Suprapubic skin (tissue), 4 donors: ENCODE measurements at regions not wholly inside any gene's neighbourhood (a gene's known extent, or its start where the extent isn't known, plus 50 kb on each side); places are given as distances from the start of the nearest gene placed in this dataset.

ENCODE experiments used
- DNase-seq, 2 donors: peaks; one replicate each; pipeline ENCODE4 v3.0.0-alpha.2; 2019; ENCODE audit warnings: low spot score in 2 of 2
- H3K27ac ChIP-seq: fragments of 200-600 bp; sonication (generic); one replicate; pipeline ENCODE4 v1.5.1; 2019
- H3K27me3 ChIP-seq: fragments of 200-600 bp; sonication (generic); one replicate; pipeline ENCODE4 v1.5.1; 2019
- H3K36me3 ChIP-seq: fragments of 200-600 bp; sonication (generic); one replicate; pipeline ENCODE4 v1.5.1; 2019
- H3K4me1 ChIP-seq: fragments of 200-600 bp; sonication (generic); one replicate; pipeline ENCODE4 v1.5.1; 2019
- H3K4me3 ChIP-seq: fragments of 200-600 bp; sonication (generic); one replicate; pipeline ENCODE4 v1.5.1; 2019; ENCODE audit warnings: mild to moderate bottlenecking
- H3K9me3 ChIP-seq: fragments of 200-600 bp; sonication (generic); one replicate; pipeline ENCODE4 v1.5.1; 2019
- EP300 ChIP-seq: sonication (generic); formaldehyde crosslinking; IDR thresholded peaks from one replicate; pipeline ENCODE4 v1.6.1; 2017; ENCODE audit warnings: antibody characterized with exemption
- POLR2A ChIP-seq, 2 donors: fragments of 450-650 bp; IDR thresholded peaks; one replicate each; pipeline ENCODE4 v1.6.1; 2017; ENCODE audit warnings: antibody characterized with exemption in 2 of 2, mild to moderate bottlenecking in 2 of 2, moderate library complexity in 2 of 2
- POLR2AphosphoS5 ChIP-seq, 3 donors: sonication (generic); formaldehyde crosslinking; IDR thresholded peaks; one replicate each; pipeline ENCODE4 v1.6.1; 2017; ENCODE audit warnings: antibody characterized with exemption in 3 of 3
- WGBS: methylation state at CpG from one replicate; pipeline ENCODE4 v1.1.5; 2018; 5-methylcytosine and 5-hydroxymethylcytosine counted together
- TF ChIP-seq, protein P1 (sequence below), 2 donors: fragments of 200-600 bp in 1 of 2; fragments of 450-650 bp in 1 of 2; sonication (generic) in 1 of 2; IDR thresholded peaks; one replicate each; pipeline ENCODE4 v1.5.1; 2016 to 2019; ENCODE audit warnings: antibody characterized with exemption in 2 of 2, mild to moderate bottlenecking in 1 of 2, moderate library complexity in 1 of 2

GRCh38 chr16:47888734-47889133, 267.1 kb downstream of the ABCC12 start:
- no peaks in the 10 kb centered on the region for H3K9me3 ChIP-seq
- WGBS = 52% methylated on average over 6 of the region's 6 CpGs
- DNase-seq = no peak
- H3K27me3 ChIP-seq = peaks cover 7% of the 10 kb centered on the region
- H3K27ac ChIP-seq = no peak overlapping the region
- H3K36me3 ChIP-seq = no peaks in the 10 kb centered on the region
- no peak overlapping the region for H3K4me3 ChIP-seq
- TF ChIP-seq POLR2AphosphoS5 (IDR thresholded peaks at IDR 0.05) (no peak), EP300 (no peak), POLR2A (IDR thresholded peaks at IDR 0.05) (no peak)
- TF ChIP-seq, protein P1, sequence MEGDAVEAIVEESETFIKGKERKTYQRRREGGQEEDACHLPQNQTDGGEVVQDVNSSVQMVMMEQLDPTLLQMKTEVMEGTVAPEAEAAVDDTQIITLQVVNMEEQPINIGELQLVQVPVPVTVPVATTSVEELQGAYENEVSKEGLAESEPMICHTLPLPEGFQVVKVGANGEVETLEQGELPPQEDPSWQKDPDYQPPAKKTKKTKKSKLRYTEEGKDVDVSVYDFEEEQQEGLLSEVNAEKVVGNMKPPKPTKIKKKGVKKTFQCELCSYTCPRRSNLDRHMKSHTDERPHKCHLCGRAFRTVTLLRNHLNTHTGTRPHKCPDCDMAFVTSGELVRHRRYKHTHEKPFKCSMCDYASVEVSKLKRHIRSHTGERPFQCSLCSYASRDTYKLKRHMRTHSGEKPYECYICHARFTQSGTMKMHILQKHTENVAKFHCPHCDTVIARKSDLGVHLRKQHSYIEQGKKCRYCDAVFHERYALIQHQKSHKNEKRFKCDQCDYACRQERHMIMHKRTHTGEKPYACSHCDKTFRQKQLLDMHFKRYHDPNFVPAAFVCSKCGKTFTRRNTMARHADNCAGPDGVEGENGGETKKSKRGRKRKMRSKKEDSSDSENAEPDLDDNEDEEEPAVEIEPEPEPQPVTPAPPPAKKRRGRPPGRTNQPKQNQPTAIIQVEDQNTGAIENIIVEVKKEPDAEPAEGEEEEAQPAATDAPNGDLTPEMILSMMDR (IDR thresholded peaks at IDR 0.05) = no peak
- no peaks in the 10 kb centered on the region for H3K4me1 ChIP-seq

- Histone ChIP-seq H3K4me1 (no peaks in the 10 kb centered on the region), H3K27me3 (peaks cover 7% of the 10 kb centered on the region), H3K9me3 (no peaks in the 10 kb centered on the region), H3K4me3 (no peak overlapping the region), H3K36me3 (no peaks in the 10 kb centered on the region), H3K27ac (no peak overlapping the region)
- DNase-seq = no peak
- TF ChIP-seq EP300 = no peak
- TF ChIP-seq POLR2AphosphoS5 (IDR thresholded peaks at IDR 0.05) = no peak
- TF ChIP-seq, protein P1 (IDR thresholded peaks at IDR 0.05) = no peak
- no peak for TF ChIP-seq POLR2A (IDR thresholded peaks at IDR 0.05)
- 17% methylated on average over 3 of the region's 3 CpGs for WGBS
Measured at GRCh38 chr16:47888142-47888541, 267.7 kb downstream of the ABCC12 start.

- Histone ChIP-seq H3K27ac (no peak overlapping the region), H3K27me3 (peaks cover 7% of the 10 kb centered on the region), H3K4me1 (no peaks in the 10 kb centered on the region), H3K4me3 (no peak overlapping the region), H3K36me3 (no peaks in the 10 kb centered on the region), H3K9me3 (no peaks in the 10 kb centered on the region)
- DNase-seq = no peak
- no peak for TF ChIP-seq EP300
- no peak for TF ChIP-seq POLR2AphosphoS5 (IDR thresholded peaks at IDR 0.05)
- no peak for TF ChIP-seq POLR2A (IDR thresholded peaks at IDR 0.05)
- TF ChIP-seq, protein P1 (IDR thresholded peaks at IDR 0.05) = no peak
- WGBS = 25% methylated on average over 5 of the region's 5 CpGs
Measured at GRCh38 chr16:47887496-47887895, 268.3 kb downstream of the ABCC12 start.

DNA sequence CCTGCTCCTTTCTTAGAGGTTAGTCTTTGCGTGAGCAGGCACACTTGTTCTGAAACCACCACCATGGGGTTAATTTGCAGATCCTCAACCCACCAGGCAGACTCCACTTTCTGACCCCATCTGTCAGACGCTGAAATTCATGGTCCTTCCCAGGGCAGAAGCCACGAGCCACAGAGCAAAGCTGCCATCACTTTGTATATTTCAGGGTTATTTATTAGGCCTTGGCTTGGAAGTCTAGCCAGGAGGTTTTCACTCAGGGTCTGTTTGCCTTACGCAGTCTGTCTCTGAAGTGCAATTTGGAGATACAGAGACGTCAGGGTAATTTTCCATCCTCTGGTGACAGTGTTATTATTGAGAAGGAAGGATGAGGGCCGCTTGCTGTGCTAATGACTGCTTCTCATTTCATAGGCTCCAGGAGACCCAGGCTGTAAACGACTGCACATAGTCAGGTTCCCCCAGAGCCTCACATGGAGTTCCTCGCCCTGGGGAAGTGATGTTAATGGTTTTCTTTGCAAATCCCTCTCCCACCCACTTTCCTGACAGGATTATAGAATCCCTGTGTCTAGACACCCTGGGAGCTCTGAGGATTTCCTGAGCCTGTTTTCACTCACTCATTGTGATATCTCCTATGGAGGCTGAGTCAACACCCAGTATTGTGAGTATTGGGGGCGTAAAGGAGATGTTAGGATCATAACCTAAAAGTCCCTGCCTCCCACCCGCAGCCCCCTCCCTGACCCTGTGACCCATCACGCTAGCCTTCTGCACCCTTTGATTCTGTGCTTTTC, 269.0 kb downstream of the ABCC12 start:
- H3K27ac ChIP-seq = no peak overlapping the region
- no peaks in the 10 kb centered on the region for H3K9me3 ChIP-seq
- H3K36me3 ChIP-seq = no peaks in the 10 kb centered on the region
- 38% methylated on average over 10 of the region's 11 CpGs for whole genome bisulfite sequencing
- H3K4me1 ChIP-seq = no peaks in the 10 kb centered on the region
- DNase-seq = no peak
- peaks cover 7% of the 10 kb centered on the region for H3K27me3 ChIP-seq
- H3K4me3 ChIP-seq = no peak overlapping the region
- TF ChIP-seq, protein P1 (IDR thresholded peaks at IDR 0.05) = no peak
- TF ChIP-seq EP300 (no peak), POLR2A (IDR thresholded peaks at IDR 0.05) (no peak), POLR2AphosphoS5 (IDR thresholded peaks at IDR 0.05) (no peak)

- Histone ChIP-seq H3K4me1 (no peaks in the 10 kb centered on the region), H3K27ac (no peak overlapping the region), H3K9me3 (no peaks in the 10 kb centered on the region), H3K27me3 (peaks cover 7% of the 10 kb centered on the region), H3K36me3 (no peaks in the 10 kb centered on the region), H3K4me3 (no peak overlapping the region)
- 66% methylated on average over 7 of the region's 7 CpGs for WGBS
- TF ChIP-seq POLR2A (IDR thresholded peaks at IDR 0.05) (no peak), EP300 (no peak), POLR2AphosphoS5 (IDR thresholded peaks at IDR 0.05) (no peak)
- TF ChIP-seq, protein P1 (IDR thresholded peaks at IDR 0.05) = no peak
- DNase-seq = no peak
Measured at GRCh38 chr16:47886139-47886538, 269.7 kb downstream of the ABCC12 start.
